ENCODE measurements at regions not wholly inside any gene's neighbourhood (a gene's known extent, or its start where the extent isn't known, plus 50 kb on each side); places are given as distances from the start of the nearest gene placed in this dataset.

GRCh38 chr11:87970762-87971161, 204.5 kb downstream of the RAB38 start:
- H3K27ac ChIP-seq = no peak overlapping the region
- no peak for TF ChIP-seq CTCF (IDR thresholded peaks at IDR 0.05; ENCODE audit: low read depth, low read length)
- no peak for DNase-seq
- no peaks in the 10 kb centered on the region for H3K9me3 ChIP-seq (ENCODE audit: severe bottlenecking)
- H3K27me3 ChIP-seq (ENCODE audit: insufficient read depth, low read depth, severe bottlenecking) = no peaks in the 10 kb centered on the region
- H3K36me3 ChIP-seq = no peaks in the 10 kb centered on the region
- no peak overlapping the region for H3K4me3 ChIP-seq (ENCODE audit: low read depth, low read length)

- H3K9me3 ChIP-seq (ENCODE audit: severe bottlenecking) = no peaks in the 10 kb centered on the region
- no peak overlapping the region for H3K27ac ChIP-seq
- no peak overlapping the region for H3K4me3 ChIP-seq (ENCODE audit: low read depth, low read length)
- DNase-seq = no peak
- no peak for TF ChIP-seq CTCF (IDR thresholded peaks at IDR 0.05; ENCODE audit: low read depth, low read length)
- no peaks in the 10 kb centered on the region for H3K27me3 ChIP-seq (ENCODE audit: insufficient read depth, low read depth, severe bottlenecking)
- no peaks in the 10 kb centered on the region for H3K36me3 ChIP-seq
Observed at GRCh38 chr11:87967459-87967858, 207.8 kb downstream of the RAB38 start.

- TF ChIP-seq CTCF (IDR thresholded peaks at IDR 0.05; ENCODE audit: low read depth, low read length) = no peak
- H3K27me3 ChIP-seq (ENCODE audit: insufficient read depth, low read depth, severe bottlenecking) = no peaks in the 10 kb centered on the region
- H3K4me3 ChIP-seq (ENCODE audit: low read depth, low read length) = no peak overlapping the region
- no peaks in the 10 kb centered on the region for H3K9me3 ChIP-seq (ENCODE audit: severe bottlenecking)
- DNase-seq = no peak
- H3K36me3 ChIP-seq = no peaks in the 10 kb centered on the region
- H3K27ac ChIP-seq = no peak overlapping the region
Observed at GRCh38 chr11:87966694-87967093, 208.5 kb downstream of the RAB38 start.

GRCh38 chr11:87966216-87966615, 209.0 kb downstream of the RAB38 start:
- H3K27me3 ChIP-seq (ENCODE audit: insufficient read depth, low read depth, severe bottlenecking) = no peaks in the 10 kb centered on the region
- TF ChIP-seq CTCF (IDR thresholded peaks at IDR 0.05; ENCODE audit: low read depth, low read length) = no peak
- H3K4me3 ChIP-seq (ENCODE audit: low read depth, low read length) = no peak overlapping the region
- no peaks in the 10 kb centered on the region for H3K9me3 ChIP-seq (ENCODE audit: severe bottlenecking)
- no peak overlapping the region for H3K27ac ChIP-seq
- no peak for DNase-seq
- no peaks in the 10 kb centered on the region for H3K36me3 ChIP-seq

- no peaks in the 10 kb centered on the region for H3K27me3 ChIP-seq (ENCODE audit: insufficient read depth, low read depth, severe bottlenecking)
- no peaks in the 10 kb centered on the region for H3K36me3 ChIP-seq
- H3K27ac ChIP-seq = no peak overlapping the region
- no peak for TF ChIP-seq CTCF (IDR thresholded peaks at IDR 0.05; ENCODE audit: low read depth, low read length)
- H3K9me3 ChIP-seq (ENCODE audit: severe bottlenecking) = no peaks in the 10 kb centered on the region
- no peak for DNase-seq
- no peak overlapping the region for H3K4me3 ChIP-seq (ENCODE audit: low read depth, low read length)
Observed at GRCh38 chr11:87961606-87962005, 213.6 kb downstream of the RAB38 start.

GRCh38 chr11:87957961-87958360, 217.3 kb downstream of the RAB38 start:
- Histone ChIP-seq H3K27ac (no peak overlapping the region), H3K27me3 (ENCODE audit: insufficient read depth, low read depth, severe bottlenecking) (no peaks in the 10 kb centered on the region), H3K4me3 (ENCODE audit: low read depth, low read length) (no peak overlapping the region), H3K36me3 (no peaks in the 10 kb centered on the region), H3K9me3 (ENCODE audit: severe bottlenecking) (no peaks in the 10 kb centered on the region)
- TF ChIP-seq CTCF (IDR thresholded peaks at IDR 0.05; ENCODE audit: low read depth, low read length) = no peak
- DNase-seq = no peak

Data from WERI-Rb-1 (cell line).